ENCODE measurements at regions not wholly inside any gene's neighbourhood (a gene's known extent, or its start where the extent isn't known, plus 50 kb on each side); places are given as distances from the start of the nearest gene placed in this dataset.

DNA sequence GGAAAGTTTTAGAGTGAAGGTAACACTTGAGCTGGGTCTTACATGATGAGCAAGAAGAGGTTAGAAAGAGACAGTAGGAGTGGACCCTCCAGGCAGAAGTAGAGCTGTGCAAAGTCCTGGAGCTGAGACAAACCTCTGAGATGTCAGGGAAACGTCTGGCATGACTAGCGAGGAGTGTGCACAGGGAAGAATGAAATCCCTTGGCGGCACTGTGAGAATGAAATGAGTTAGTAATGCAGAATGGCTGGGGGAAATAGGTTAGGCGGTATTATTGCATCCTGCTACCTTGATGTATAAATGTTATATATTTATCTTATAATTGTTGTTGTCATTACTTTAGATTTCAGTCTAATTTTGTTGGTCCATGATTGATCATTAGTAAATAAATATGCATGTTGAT lies 457.9 kb upstream of the CCL2 start:
- no peak for DNase-seq

- DNase-seq, result no peak
Measured at GRCh38 chr17:33798308-33798707, 456.8 kb upstream of the CCL2 start.

DNA sequence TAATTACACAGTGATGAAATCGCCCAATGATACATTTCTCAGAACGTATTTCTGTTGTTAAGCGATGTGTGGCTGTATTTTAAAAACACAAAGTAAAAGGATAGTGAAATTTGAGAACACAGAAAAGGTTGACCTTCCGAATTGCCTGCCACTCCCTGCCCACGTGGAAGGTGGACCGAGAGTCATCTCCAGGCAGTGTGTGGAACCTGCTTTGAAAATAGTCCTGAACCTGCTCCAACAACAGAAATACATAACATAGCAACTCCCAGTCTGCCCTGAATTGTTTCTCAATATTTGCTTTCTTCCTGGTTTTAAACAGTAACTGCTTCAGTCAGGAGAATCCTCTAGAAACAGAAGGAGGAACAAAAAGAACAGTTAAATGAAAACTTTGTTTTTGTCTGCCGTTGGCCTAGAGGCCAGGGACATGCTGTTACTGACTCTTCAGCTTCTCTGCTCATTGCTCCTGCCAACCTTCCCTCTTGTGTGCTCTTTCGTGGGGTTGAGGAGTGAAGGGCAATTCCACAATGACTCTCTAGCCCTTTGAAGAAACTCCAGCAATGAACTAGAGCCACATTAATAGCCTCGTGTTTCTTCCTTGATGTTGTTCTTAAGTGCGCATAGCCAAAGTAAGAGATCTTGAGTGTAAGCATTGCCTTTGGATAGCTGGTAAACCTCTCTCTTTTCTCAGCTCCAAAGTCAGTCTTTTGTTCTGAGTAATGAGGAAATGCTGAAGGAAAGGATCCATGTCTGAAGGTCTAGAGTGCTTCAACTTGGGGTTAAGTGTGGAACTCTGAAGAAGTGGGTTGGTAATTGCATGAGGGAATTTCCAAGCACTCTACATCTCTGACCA lies 452.5 kb upstream of the CCL2 start:
- DNase-seq, result no peak

DNA sequence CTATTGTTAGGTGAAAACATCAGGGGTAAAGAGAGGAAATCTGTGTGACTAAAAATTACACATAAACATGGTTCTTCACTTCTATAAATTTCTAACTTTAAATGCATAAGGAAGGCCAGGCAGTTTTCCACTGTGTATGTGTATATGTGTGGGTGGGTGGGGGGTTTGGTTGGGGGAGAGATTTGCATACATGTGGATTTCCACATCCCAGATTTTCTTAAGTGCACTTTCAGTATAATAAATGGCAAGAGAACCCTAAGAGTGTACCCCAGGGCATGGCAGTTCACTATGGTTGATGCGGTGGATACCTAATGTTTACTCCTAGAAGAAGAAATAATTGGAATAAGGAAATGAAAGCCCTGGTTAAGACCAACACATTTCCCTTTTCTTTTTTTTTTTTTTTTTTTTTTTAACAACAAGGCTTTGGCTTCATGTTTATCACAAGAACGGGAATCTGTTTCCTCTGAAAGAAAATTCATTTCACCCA lies 451.8 kb upstream of the CCL2 start:
- no peak for DNase-seq

DNA sequence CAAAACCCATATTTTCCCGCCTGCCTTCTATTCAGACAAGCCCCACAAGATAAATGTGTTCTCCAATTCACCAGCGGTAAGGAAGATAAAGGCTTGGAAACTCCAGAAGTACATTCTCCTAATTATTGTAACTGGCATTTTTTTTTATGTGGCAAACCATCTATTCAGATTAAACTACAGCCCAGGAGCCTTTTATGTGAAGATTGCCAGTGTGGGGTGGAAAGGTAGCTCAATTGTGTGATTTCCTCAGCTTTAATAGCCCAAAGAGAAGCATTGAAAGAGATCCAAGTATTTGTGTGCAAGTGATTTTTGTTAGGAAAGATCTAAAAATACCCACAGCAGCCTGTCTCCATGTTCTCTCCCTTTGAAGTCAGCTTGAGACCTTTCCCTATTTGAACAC lies 451.4 kb upstream of the CCL2 start:
- no peak for DNase-seq

DNA sequence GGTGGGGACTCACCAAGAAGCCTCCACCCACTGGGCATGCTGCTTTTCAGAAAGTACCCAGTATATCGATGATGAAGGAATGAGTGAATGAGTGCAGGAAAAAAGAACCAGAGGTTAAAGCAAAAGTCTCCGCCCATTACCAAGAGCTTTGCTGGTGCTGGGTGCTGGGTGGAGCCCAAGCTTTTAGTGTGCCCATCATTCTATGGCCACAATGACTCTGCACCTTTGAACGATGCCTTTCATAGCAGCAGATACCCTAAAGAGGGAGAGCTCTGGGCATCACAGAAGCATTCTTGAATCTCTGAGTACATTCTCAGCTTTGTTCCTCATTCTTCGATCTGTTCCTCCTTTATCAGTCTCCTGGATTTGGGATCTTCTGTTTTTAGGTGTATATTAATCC lies 450.7 kb upstream of the CCL2 start:
- DNase-seq, result no peak

- DNase-seq, result no peak
Measured at GRCh38 chr17:33806631-33807030, 448.5 kb upstream of the CCL2 start.

GRCh38 chr17:33809748-33810147 lies 445.3 kb upstream of the CCL2 start:
- no peak for DNase-seq

DNA sequence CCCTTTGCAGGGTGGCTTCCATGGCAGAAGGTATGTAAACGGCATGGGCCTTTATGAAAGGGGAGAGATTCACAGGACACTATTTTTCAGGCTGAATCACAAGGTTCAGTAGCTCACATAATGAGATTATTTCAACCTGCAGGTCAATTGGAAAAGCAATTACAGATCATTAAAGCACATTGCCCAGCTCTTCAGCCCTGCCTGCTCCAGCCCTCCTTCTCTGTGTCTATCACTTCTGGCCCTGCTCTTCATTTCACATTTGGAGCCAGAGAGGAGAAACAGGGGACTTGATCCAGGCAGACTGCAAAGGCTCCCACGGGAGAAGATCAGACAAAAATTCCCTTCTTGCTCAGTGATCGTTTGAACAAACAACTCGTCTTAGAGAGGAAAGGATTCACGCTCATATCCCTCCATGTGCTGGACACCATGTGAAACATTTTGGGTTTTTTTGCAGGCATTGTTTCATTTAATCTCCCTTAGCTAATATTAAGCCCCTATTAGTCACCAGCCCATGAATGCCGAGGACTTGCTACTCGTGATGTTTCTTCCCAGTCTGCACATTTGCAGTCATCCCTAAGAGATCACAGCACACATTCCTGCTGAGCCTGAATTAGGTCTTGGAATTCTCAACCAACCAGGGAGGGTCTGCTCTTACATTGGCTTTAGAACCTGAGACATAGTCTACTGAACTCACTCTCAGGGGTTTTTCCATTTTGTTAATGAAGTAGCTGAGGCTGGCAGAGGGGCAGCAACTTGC lies 443.9 kb upstream of the CCL2 start:
- no peak for DNase-seq

- DNase-seq, result no peak
Measured at GRCh38 chr17:33811984-33812577, 443.0 kb upstream of the CCL2 start.

DNA sequence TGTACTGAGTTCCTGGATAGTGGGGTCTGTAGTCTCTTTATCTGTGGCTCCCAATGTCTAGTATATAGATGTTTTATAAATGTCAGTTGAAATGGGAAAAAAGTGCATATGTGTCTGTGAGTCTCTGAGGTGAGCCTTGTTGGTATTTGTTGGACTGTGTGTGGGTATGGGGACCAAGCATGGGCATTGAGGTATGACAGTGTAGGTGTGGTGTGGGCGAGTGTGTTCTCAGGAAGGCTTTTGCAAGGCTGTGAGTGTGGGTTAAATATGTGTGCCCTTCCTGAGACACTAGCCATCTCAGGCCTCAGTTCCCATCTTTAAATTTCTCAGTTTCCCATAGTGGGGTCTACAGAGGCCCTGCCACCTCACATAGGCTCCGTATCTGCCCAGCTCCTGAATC lies 440.2 kb upstream of the CCL2 start:
- no peak for DNase-seq

DNA sequence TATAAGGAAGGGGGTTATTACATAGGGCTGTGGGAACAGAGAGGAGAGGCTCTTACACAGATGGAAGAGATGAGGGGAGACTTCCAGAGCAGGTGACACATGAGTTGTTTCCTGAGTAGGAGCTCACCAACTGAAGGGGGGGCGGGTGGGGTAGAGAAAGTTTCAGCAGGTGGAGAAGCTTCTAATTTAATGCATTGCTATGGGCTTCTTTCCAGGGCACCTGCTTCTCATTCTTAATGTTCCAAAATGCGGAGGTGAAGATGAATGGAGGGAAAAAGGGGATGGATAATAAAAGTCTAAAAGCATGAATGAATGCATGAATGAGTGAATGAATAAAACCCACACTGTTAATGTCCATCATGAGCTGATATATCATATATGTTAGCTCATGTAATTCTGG lies 439.0 kb upstream of the CCL2 start:
- no peak for DNase-seq

GRCh38 chr17:33816842-33817617 lies 438.1 kb upstream of the CCL2 start:
- DNase-seq, result no peak

DNA sequence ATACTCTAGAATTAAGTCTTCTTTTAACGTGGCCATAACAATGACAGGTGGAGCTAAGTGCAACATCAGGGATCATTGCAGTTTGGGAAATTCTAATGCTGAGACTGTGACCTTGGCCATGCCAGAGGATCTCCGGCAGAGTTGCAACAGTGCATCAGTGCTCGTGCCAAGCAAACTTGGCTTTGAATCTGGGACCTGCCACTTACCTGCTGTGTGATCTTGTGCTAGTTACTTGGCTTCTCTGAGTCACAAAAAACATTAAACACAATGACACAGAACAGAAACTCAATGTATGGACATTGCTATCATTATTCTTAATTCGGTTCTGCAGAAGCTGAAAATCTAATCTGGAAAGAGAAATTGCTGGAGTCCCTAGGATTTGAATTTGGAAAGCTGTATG lies 435.5 kb upstream of the CCL2 start:
- DNase-seq, result no peak

GRCh38 chr17:33832262-33832661 lies 422.8 kb upstream of the CCL2 start:
- DNase-seq, result no peak

- no peak for DNase-seq
Measured at GRCh38 chr17:33837281-33837680, 417.8 kb upstream of the CCL2 start.

GRCh38 chr17:33838281-33838680 lies 416.8 kb upstream of the CCL2 start:
- no peak for DNase-seq

- DNase-seq, result no peak
Measured at GRCh38 chr17:33847900-33848299, 407.2 kb upstream of the CCL2 start.

DNA sequence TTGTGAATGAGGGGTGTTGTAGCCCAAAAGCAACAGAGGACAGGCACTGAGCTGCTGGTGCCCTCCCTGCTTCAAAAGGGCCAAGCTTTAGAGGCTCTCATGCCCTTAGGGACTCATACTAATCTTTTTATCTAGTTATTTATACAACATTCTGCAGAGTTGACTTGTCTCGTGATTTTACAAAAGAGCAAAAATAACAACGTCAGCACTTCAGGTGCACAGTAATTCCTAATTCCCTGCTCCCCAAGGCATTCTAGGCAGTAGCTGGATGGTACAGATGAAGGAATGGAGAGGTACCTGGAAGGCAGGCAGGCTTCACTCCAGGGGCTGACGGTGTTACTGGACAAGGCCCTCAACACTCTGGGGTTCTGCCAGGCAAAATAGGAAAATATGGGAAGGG lies 406.7 kb upstream of the CCL2 start:
- DNase-seq, result no peak

DNA sequence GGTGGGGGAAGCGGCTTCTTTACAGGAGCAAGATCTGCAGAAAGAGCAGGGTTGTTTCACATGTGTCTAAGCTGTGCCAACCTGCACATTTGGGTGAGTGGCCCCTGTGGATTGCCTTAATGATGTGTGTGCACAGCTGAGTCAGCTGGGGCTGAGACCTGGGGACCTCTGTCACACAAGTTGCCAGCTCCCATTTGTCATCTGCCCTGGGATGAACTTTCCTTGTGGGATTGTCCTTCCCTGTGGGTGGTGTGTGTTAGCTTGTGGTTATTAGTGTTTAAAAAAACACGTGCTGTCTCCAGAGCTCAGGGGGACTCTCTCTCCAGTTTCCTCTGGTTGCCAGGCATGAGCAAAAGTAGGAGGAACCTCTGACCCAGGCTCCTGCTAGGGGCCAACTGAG lies 400.5 kb upstream of the CCL2 start:
- DNase-seq, result no peak

GRCh38 chr17:33858121-33858520 lies 397.0 kb upstream of the CCL2 start:
- DNase-seq, result no peak

GRCh38 chr17:33858682-33859081 lies 396.4 kb upstream of the CCL2 start:
- DNase-seq, result no peak

Data from stimulated activated CD4-positive, alpha-beta T cell treated with anti-CD3 and anti-CD28 coated beads, Interleukin-2, amount 100 ng/mL, for 24 hours (primary cell).